K562 (cell line): ENCODE measurements at regions not wholly inside any gene's neighbourhood (a gene's known extent, or its start where the extent isn't known, plus 50 kb on each side); places are given as distances from the start of the nearest gene placed in this dataset.
A peak's percentile ranks its signal among the peaks of the same experiment; 100 is the strongest.

Experiments used
- ADNP ChIP-seq: fragments of 200-800 bp; sonication (Bioruptor generic); IDR thresholded peaks from 2 replicates; pipeline ENCODE4 v1.6.1; 2016; ENCODE audit warnings: missing genetic modification characterization, missing compliant biosample characterization
- BRD4 ChIP-seq: fragments of 200-600 bp; sonication (generic); IDR thresholded peaks from 2 replicates; pipeline ENCODE4 v1.6.1; 2017; ENCODE audit warnings: inconsistent platforms
- BRF1 ChIP-seq: IDR thresholded peaks from 3 replicates; pipeline ENCODE4 v1.6.1; 2011; ENCODE audit warnings: borderline replicate concordance, mild to moderate bottlenecking; ENCODE audit not compliant: insufficient read length; ENCODE audit errors: extremely low read depth
- CBX5 ChIP-seq: IDR thresholded peaks from 2 replicates; pipeline ENCODE4 v1.6.1; 2014; ENCODE audit warnings: low read depth, borderline replicate concordance
- CREB3L1 ChIP-seq: fragments of 450-650 bp; IDR thresholded peaks from 2 replicates; pipeline ENCODE4 v1.6.1; 2014; ENCODE audit warnings: low read depth, mild to moderate bottlenecking, moderate library complexity, borderline replicate concordance
- CREM ChIP-seq: IDR thresholded peaks from 2 replicates; pipeline ENCODE4 v1.6.1; 2014; ENCODE audit warnings: antibody characterized with exemption, low read depth
- FOXK1 ChIP-seq: sonication (generic); formaldehyde crosslinking; IDR thresholded peaks from 2 replicates; pipeline ENCODE4 v1.8.0; 2022; ENCODE audit warnings: missing genetic modification reagents, mild to moderate bottlenecking, borderline replicate concordance
- HES1 ChIP-seq: fragments of 450-650 bp; IDR thresholded peaks from 2 replicates; pipeline ENCODE4 v1.6.1; 2016; ENCODE audit warnings: low read depth, mild to moderate bottlenecking, moderate library complexity
- NEUROD1 ChIP-seq: fragments of 150-350 bp; IDR thresholded peaks from 2 replicates; pipeline ENCODE4 v1.6.1; 2014; ENCODE audit warnings: borderline replicate concordance, low read length, low read depth; ENCODE audit not compliant: partially characterized antibody
- NR1H2 ChIP-seq: sonication (generic); formaldehyde crosslinking; IDR thresholded peaks from 2 replicates; pipeline ENCODE4 v1.4.0; 2020; ENCODE audit warnings: mild to moderate bottlenecking, missing genetic modification reagents
- POU5F1 ChIP-seq: fragments of 150-350 bp; IDR thresholded peaks from 2 replicates; pipeline ENCODE4 v1.6.1; 2014; ENCODE audit warnings: borderline replicate concordance, low read length, low read depth, mild to moderate bottlenecking; ENCODE audit not compliant: partially characterized antibody
- PPARD ChIP-seq: fragments of 250-450 bp; sonication (Bioruptor Pico); IDR thresholded peaks from 2 replicates; pipeline ENCODE4 v1.8.0; 2022; ENCODE audit warnings: inconsistent platforms, mild to moderate bottlenecking, moderate library complexity
- SIX5 ChIP-seq, 2 experiments: IDR thresholded peaks; 2 replicates each; pipeline ENCODE4 v1.6.1; 2011; ENCODE audit warnings: low read length in 2 of 2, borderline replicate concordance in 1 of 2, low read depth in 1 of 2, mild to moderate bottlenecking in 1 of 2, moderate library complexity in 1 of 2; ENCODE audit not compliant: insufficient read depth in 1 of 2
- TAF15 ChIP-seq: fragments of 200-400 bp; formaldehyde crosslinking; IDR thresholded peaks from 2 replicates; pipeline ENCODE4 v1.6.1; 2017; ENCODE audit warnings: mild to moderate bottlenecking, low read depth, low read length, moderate library complexity
- ZBTB26 ChIP-seq: fragments of 450-650 bp; formaldehyde crosslinking; IDR thresholded peaks from 2 replicates; pipeline ENCODE4 v1.4.0; 2022; ENCODE audit warnings: missing genetic modification characterization
- ZBTB33 ChIP-seq: sonication (generic); formaldehyde crosslinking; IDR thresholded peaks from 2 replicates; pipeline ENCODE4 v1.8.1; 2023; ENCODE audit warnings: mild to moderate bottlenecking, missing genetic modification reagents
- ZBTB9 ChIP-seq: fragments of 450-650 bp; formaldehyde crosslinking; IDR thresholded peaks from 2 replicates; pipeline ENCODE4 v1.4.0; 2020; ENCODE audit warnings: mild to moderate bottlenecking, moderate library complexity
- ZC3H11A ChIP-seq: IDR thresholded peaks from 2 replicates; pipeline ENCODE4 v1.6.1; 2012; ENCODE audit warnings: low read depth, low read length, improper control_type of control experiment
- ZC3H4 ChIP-seq: sonication (generic); formaldehyde crosslinking; IDR thresholded peaks from 2 replicates; pipeline ENCODE4 v1.9.0; 2021; ENCODE audit warnings: missing genetic modification reagents, borderline replicate concordance
- ZKSCAN3 ChIP-seq: fragments of 250-450 bp; sonication (Bioruptor Pico); IDR thresholded peaks from 2 replicates; pipeline ENCODE4 v1.4.0; 2020
- ZNF197 ChIP-seq: fragments of 200-800 bp; sonication (Bioruptor generic); IDR thresholded peaks from 2 replicates; pipeline ENCODE4 v1.6.1; 2016; ENCODE audit warnings: low read depth, missing genetic modification characterization, missing compliant biosample characterization
- ZNF561 ChIP-seq: fragments of 450-650 bp; formaldehyde crosslinking; conservative IDR thresholded peaks from 2 replicates; pipeline ENCODE4 v1.4.0; 2020; ENCODE audit warnings: mild to moderate bottlenecking, moderate library complexity

- TF ChIP-seq NR1H2 (CRISPR knock-in tag) (no peak; the same call in 1 of the 2 replicates), ZC3H11A (no peak), CBX5 (no peak), SIX5 (IDR thresholded peaks at IDR 0.05; ENCODE audit: borderline replicate concordance in 1 of 2, insufficient read depth in 1 of 2, low read depth in 1 of 2, low read length in 2 of 2) (no peak), CREM (no peak), TAF15 (no peak), ZNF561 (CRISPR knock-in tag) (no peak), ZKSCAN3 (CRISPR knock-in tag) (no peak), ZNF197 (CRISPR knock-in tag) (no peak), FOXK1 (CRISPR knock-in tag) (no peak), BRF1 (no peak), NEUROD1 (no peak), ZBTB26 (CRISPR knock-in tag) (peak; percentile 81; the same call in 1 of the 2 replicates), ZBTB33 (CRISPR knock-in tag) (no peak), ZBTB9 (CRISPR knock-in tag) (peak; percentile 71), PPARD (CRISPR knock-in tag) (no peak), POU5F1 (no peak), CREB3L1 (no peak), HES1 (no peak), BRD4 (no peak), ADNP (tag) (no peak), ZC3H4 (CRISPR knock-in tag) (no peak)
These were observed 645.3 kb downstream of the ACTR3B start (continued) for GRCh38 chr7:153404781-153405279.
